Thyroid gland (tissue), 4 donors: ENCODE measurements at regions not wholly inside any gene's neighbourhood (a gene's known extent, or its start where the extent isn't known, plus 50 kb on each side); places are given as distances from the start of the nearest gene placed in this dataset.

Source experiments
- DNase-seq, 2 donors: peaks; one replicate each; pipeline ENCODE4 v3.0.0-alpha.2; 2019
- H3K27ac ChIP-seq, 3 donors: fragments of 200-600 bp; sonication (generic); 1 replicate in 2 of 3; 2 replicates in 1 of 3; pipeline ENCODE4 v1.5.1; 2016 to 2019; ENCODE audit warnings: mild to moderate bottlenecking in 1 of 3, moderate library complexity in 1 of 3
- H3K27me3 ChIP-seq: fragments of 200-600 bp; sonication (generic); one replicate; pipeline ENCODE4 v1.5.1; 2019
- H3K36me3 ChIP-seq, 2 donors: fragments of 200-600 bp; sonication (generic); one replicate each; pipeline ENCODE4 v1.5.1; 2016 to 2019
- H3K4me1 ChIP-seq, 2 donors: fragments of 200-600 bp; sonication (generic); one replicate each; pipeline ENCODE4 v1.5.1; 2017 to 2019
- H3K4me3 ChIP-seq, 3 donors: fragments of 200-600 bp; sonication (generic); replicated peaks in 1 of 3; 1 replicate in 2 of 3; 2 replicates in 1 of 3; pipeline ENCODE4 v1.5.1; 2016; ENCODE audit warnings: mild to moderate bottlenecking in 1 of 3
- H3K9me3 ChIP-seq: fragments of 200-600 bp; sonication (generic); one replicate; pipeline ENCODE4 v1.5.1; 2017
- CTCF ChIP-seq, 6 experiments: fragments of 200-600 bp in 3 of 6; fragments of 450-650 bp in 3 of 6; sonication (generic) in 3 of 6; IDR thresholded peaks; one replicate each; pipeline ENCODE4 v1.5.1; 2016 to 2019; ENCODE audit warnings: antibody characterized with exemption in 6 of 6, mild to moderate bottlenecking in 2 of 6, inconsistent platforms in 1 of 6, moderate library complexity in 1 of 6
- POLR2A ChIP-seq, 2 donors: fragments of 450-650 bp; IDR thresholded peaks; one replicate each; pipeline ENCODE4 v1.6.1; 2017; ENCODE audit warnings: antibody characterized with exemption in 2 of 2, mild to moderate bottlenecking in 2 of 2, moderate library complexity in 1 of 2
- WGBS, 2 donors: methylation state at CpG; one replicate each; pipeline ENCODE4 v1.1.5; 2017; 5-methylcytosine and 5-hydroxymethylcytosine counted together
- intact Hi-C: fragments of 100-400 bp; cut with DNase I; formaldehyde crosslinking; loops from one replicate; pipeline ENCODE4 v1.15.1; 2023

- no peak for DNase-seq
- H3K4me3 ChIP-seq = no peak overlapping the region
- 86 to 91% methylated on average over 4 of the region's 4 CpGs for WGBS, 2 donors
- intact Hi-C loops = no loop called here
- H3K27ac ChIP-seq = no peak overlapping the region
- H3K9me3 ChIP-seq = no peaks in the 10 kb centered on the region
- no peaks in the 10 kb centered on the region for H3K27me3 ChIP-seq
- H3K36me3 ChIP-seq = no peaks in the 10 kb centered on the region
- TF ChIP-seq POLR2A (IDR thresholded peaks at IDR 0.05) = no peak
- TF ChIP-seq CTCF (IDR thresholded peaks at IDR 0.05) = no peak
- H3K4me1 ChIP-seq = no peaks in the 10 kb centered on the region
Measured at GRCh38 chr3:76463501-76463900, 576.4 kb upstream of the ROBO2 start.

GRCh38 chr3:76470285-76470684 lies 569.6 kb upstream of the ROBO2 start:
- intact Hi-C loops = no loop called here
- no peaks in the 10 kb centered on the region for H3K27me3 ChIP-seq
- TF ChIP-seq POLR2A (IDR thresholded peaks at IDR 0.05) = no peak
- TF ChIP-seq CTCF (IDR thresholded peaks at IDR 0.05) = no peak
- WGBS, 2 donors = 94 to 95% methylated on average over 2 of the region's 2 CpGs
- no peaks in the 10 kb centered on the region for H3K36me3 ChIP-seq
- no peak for DNase-seq
- H3K4me3 ChIP-seq = no peak overlapping the region
- no peak overlapping the region for H3K27ac ChIP-seq
- H3K4me1 ChIP-seq = no peaks in the 10 kb centered on the region
- no peaks in the 10 kb centered on the region for H3K9me3 ChIP-seq

- DNase-seq = no peak
- H3K27me3 ChIP-seq = no peaks in the 10 kb centered on the region
- H3K36me3 ChIP-seq = no peaks in the 10 kb centered on the region
- no peak overlapping the region for H3K27ac ChIP-seq
- WGBS, 2 donors = 84 to 85% methylated on average over 9 of the region's 9 CpGs
- intact Hi-C loops = no loop called here
- TF ChIP-seq POLR2A (IDR thresholded peaks at IDR 0.05) (no peak), CTCF (IDR thresholded peaks at IDR 0.05) (no peak)
- no peaks in the 10 kb centered on the region for H3K4me1 ChIP-seq
- no peak overlapping the region for H3K4me3 ChIP-seq
- H3K9me3 ChIP-seq = no peaks in the 10 kb centered on the region
Measured at GRCh38 chr3:76474632-76475031, 565.3 kb upstream of the ROBO2 start.

GRCh38 chr3:76479161-76479650 lies 560.7 kb upstream of the ROBO2 start:
- intact Hi-C loops = no loop called here
- Histone ChIP-seq H3K36me3 (no peaks in the 10 kb centered on the region), H3K4me1 (no peaks in the 10 kb centered on the region), H3K4me3 (no peak overlapping the region), H3K27me3 (no peaks in the 10 kb centered on the region), H3K9me3 (no peaks in the 10 kb centered on the region), H3K27ac (no peak overlapping the region)
- WGBS, 2 donors = 72 to 79% methylated on average over 1 of the region's 1 CpG
- no peak for TF ChIP-seq CTCF (IDR thresholded peaks at IDR 0.05)
- TF ChIP-seq POLR2A (IDR thresholded peaks at IDR 0.05) = no peak
- no peak for DNase-seq

GRCh38 chr3:76482510-76482909 lies 557.4 kb upstream of the ROBO2 start:
- DNase-seq = no peak
- 88 to 90% methylated on average over 4 of the region's 4 CpGs for WGBS, 2 donors
- no peak for TF ChIP-seq CTCF (IDR thresholded peaks at IDR 0.05)
- TF ChIP-seq POLR2A (IDR thresholded peaks at IDR 0.05) = no peak
- Histone ChIP-seq H3K4me1 (no peaks in the 10 kb centered on the region), H3K9me3 (no peaks in the 10 kb centered on the region), H3K4me3 (no peak overlapping the region), H3K27ac (no peak overlapping the region), H3K36me3 (no peaks in the 10 kb centered on the region), H3K27me3 (no peaks in the 10 kb centered on the region)
- intact Hi-C loops = no loop called here
